ENCODE measurements at regions not wholly inside any gene's neighbourhood (a gene's known extent, or its start where the extent isn't known, plus 50 kb on each side); places are given as distances from the start of the nearest gene placed in this dataset.

DNA sequence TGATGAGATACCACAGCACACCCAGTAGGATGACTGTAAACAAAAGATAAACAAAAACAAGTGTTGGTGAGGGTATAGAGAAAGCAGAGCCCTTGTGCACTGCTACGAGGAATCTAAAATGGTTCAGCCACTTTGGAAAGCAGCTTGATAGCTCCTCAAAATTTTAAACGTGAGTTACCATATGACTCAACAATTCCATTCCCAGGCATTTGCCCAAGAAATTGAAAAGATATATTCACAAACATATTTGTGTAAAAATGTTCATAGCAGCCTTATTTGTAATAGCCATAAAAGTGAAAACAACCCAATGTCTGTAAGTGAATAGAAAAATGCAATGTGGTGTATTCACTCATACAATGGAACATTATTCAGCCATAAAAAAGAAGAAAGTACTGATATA lies 141.0 kb upstream of the BTBD3 start:
- H3K79me2 ChIP-seq (replicated peaks; ENCODE audit: insufficient read depth, low read length) = no peaks in the 10 kb centered on the region
- H3K9me3 ChIP-seq (ENCODE audit: low read length) = no peaks in the 10 kb centered on the region
- H3K9me2 ChIP-seq (ENCODE audit: insufficient read depth, low read length) = no peaks in the 10 kb centered on the region
- H3K36me3 ChIP-seq (ENCODE audit: insufficient read depth, low read length) = no peaks in the 10 kb centered on the region
- no peak overlapping the region for H3K9ac ChIP-seq (ENCODE audit: low read length)
- no peak overlapping the region for H3K27ac ChIP-seq (ENCODE audit: low read length)
- TF ChIP-seq MXI1 (conservative IDR thresholded peaks at IDR 0.05; ENCODE audit: poor library complexity, severe bottlenecking) = no peak
- no peak for TF ChIP-seq SMC3 (conservative IDR thresholded peaks at IDR 0.05; ENCODE audit: poor library complexity)
- no peak for TF ChIP-seq EZH2 (IDR thresholded peaks at IDR 0.05; ENCODE audit: borderline replicate concordance, insufficient read depth, low read length, poor library complexity, severe bottlenecking)
- TF ChIP-seq, protein P1, sequence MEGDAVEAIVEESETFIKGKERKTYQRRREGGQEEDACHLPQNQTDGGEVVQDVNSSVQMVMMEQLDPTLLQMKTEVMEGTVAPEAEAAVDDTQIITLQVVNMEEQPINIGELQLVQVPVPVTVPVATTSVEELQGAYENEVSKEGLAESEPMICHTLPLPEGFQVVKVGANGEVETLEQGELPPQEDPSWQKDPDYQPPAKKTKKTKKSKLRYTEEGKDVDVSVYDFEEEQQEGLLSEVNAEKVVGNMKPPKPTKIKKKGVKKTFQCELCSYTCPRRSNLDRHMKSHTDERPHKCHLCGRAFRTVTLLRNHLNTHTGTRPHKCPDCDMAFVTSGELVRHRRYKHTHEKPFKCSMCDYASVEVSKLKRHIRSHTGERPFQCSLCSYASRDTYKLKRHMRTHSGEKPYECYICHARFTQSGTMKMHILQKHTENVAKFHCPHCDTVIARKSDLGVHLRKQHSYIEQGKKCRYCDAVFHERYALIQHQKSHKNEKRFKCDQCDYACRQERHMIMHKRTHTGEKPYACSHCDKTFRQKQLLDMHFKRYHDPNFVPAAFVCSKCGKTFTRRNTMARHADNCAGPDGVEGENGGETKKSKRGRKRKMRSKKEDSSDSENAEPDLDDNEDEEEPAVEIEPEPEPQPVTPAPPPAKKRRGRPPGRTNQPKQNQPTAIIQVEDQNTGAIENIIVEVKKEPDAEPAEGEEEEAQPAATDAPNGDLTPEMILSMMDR (IDR thresholded peaks at IDR 0.05; ENCODE audit: poor library complexity, severe bottlenecking) = no peak
- no peak for TF ChIP-seq TAF1 (IDR thresholded peaks at IDR 0.05; ENCODE audit: low read depth)
- no peak for TF ChIP-seq EP300 (conservative IDR thresholded peaks at IDR 0.05; ENCODE audit: poor library complexity, severe bottlenecking)
- no peaks in the 10 kb centered on the region for H3F3A ChIP-seq (ENCODE audit: insufficient read depth, low read length, poor library complexity, severe bottlenecking)
- no peaks in the 10 kb centered on the region for H3K27me3 ChIP-seq (ENCODE audit: insufficient read depth, low read depth, low read length)
- no peak overlapping the region for H3K4me3 ChIP-seq (ENCODE audit: low read length)
- H2AFZ ChIP-seq (ENCODE audit: low read depth, low read length) = no peak overlapping the region
- no peaks in the 10 kb centered on the region for H4K20me1 ChIP-seq (ENCODE audit: insufficient read depth)
- H3K4me2 ChIP-seq (ENCODE audit: low read length) = no peak overlapping the region

DNA sequence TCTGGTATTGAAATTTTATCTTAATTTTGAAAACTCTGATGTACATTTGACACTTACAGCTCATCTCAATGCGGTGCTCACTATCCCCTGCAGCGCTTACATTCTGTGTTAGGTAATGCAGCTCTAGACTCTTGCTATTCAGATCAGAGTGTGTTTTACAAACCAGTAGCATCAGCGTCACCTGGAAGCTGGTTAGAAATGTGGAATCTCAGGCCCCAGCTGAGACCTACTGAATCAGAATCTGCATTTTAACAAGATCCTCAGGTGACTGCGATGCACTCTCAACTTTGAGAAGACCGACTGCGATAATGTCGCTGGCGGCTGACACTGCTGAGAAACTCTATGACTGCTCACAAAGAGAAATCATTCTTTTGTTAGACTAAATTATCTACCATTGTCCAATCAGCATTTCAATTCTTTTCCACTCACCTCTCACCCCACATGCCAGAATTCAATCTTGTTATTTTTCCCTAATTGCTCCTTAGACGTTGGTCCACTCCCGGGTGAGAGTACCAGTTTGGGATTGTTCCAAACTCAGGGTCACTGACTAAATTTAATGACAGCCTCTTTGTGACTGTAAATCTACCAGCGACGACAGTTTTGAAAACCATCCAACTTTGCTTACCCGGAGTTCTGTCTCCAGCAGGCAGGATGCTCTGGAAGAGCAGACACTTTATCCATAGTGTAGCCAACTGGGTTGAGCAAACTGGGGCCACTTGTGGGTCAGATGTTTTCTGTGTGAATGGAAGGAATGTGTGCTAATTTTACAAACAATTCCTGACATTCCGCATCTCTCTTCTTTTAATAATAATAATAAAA lies 140.1 kb upstream of the BTBD3 start:
- H3K4me3 ChIP-seq (ENCODE audit: low read length) = peak overlapping the region; percentile 12

More for the DNA sequence above, 140.1 kb upstream of the BTBD3 start:
- H3K4me2 ChIP-seq (ENCODE audit: low read length) = no peak overlapping the region
- H2AFZ ChIP-seq (ENCODE audit: low read depth, low read length) = no peak overlapping the region
- H3K79me2 ChIP-seq (replicated peaks; ENCODE audit: insufficient read depth, low read length) = no peaks in the 10 kb centered on the region
- H3F3A ChIP-seq (ENCODE audit: insufficient read depth, low read length, poor library complexity, severe bottlenecking) = no peaks in the 10 kb centered on the region
- H3K9me3 ChIP-seq (ENCODE audit: low read length) = no peaks in the 10 kb centered on the region
- H3K27me3 ChIP-seq (ENCODE audit: insufficient read depth, low read depth, low read length) = no peaks in the 10 kb centered on the region
- H4K20me1 ChIP-seq (ENCODE audit: insufficient read depth) = no peaks in the 10 kb centered on the region
- TF ChIP-seq, protein P1 (IDR thresholded peaks at IDR 0.05; ENCODE audit: poor library complexity, severe bottlenecking) = no peak
- TF ChIP-seq EP300 (conservative IDR thresholded peaks at IDR 0.05; ENCODE audit: poor library complexity, severe bottlenecking) = no peak
- TF ChIP-seq SMC3 (conservative IDR thresholded peaks at IDR 0.05; ENCODE audit: poor library complexity) = no peak
- TF ChIP-seq EZH2 (IDR thresholded peaks at IDR 0.05; ENCODE audit: borderline replicate concordance, insufficient read depth, low read length, poor library complexity, severe bottlenecking) = no peak
- TF ChIP-seq, protein P2, sequence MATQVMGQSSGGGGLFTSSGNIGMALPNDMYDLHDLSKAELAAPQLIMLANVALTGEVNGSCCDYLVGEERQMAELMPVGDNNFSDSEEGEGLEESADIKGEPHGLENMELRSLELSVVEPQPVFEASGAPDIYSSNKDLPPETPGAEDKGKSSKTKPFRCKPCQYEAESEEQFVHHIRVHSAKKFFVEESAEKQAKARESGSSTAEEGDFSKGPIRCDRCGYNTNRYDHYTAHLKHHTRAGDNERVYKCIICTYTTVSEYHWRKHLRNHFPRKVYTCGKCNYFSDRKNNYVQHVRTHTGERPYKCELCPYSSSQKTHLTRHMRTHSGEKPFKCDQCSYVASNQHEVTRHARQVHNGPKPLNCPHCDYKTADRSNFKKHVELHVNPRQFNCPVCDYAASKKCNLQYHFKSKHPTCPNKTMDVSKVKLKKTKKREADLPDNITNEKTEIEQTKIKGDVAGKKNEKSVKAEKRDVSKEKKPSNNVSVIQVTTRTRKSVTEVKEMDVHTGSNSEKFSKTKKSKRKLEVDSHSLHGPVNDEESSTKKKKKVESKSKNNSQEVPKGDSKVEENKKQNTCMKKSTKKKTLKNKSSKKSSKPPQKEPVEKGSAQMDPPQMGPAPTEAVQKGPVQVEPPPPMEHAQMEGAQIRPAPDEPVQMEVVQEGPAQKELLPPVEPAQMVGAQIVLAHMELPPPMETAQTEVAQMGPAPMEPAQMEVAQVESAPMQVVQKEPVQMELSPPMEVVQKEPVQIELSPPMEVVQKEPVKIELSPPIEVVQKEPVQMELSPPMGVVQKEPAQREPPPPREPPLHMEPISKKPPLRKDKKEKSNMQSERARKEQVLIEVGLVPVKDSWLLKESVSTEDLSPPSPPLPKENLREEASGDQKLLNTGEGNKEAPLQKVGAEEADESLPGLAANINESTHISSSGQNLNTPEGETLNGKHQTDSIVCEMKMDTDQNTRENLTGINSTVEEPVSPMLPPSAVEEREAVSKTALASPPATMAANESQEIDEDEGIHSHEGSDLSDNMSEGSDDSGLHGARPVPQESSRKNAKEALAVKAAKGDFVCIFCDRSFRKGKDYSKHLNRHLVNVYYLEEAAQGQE (IDR thresholded peaks at IDR 0.05; ENCODE audit: borderline replicate concordance) = no peak
- no peak for TF ChIP-seq MXI1 (conservative IDR thresholded peaks at IDR 0.05; ENCODE audit: poor library complexity, severe bottlenecking)
- no peak for TF ChIP-seq TAF1 (IDR thresholded peaks at IDR 0.05; ENCODE audit: low read depth)
- no peak for TF ChIP-seq RAD21 (conservative IDR thresholded peaks at IDR 0.05)
- TF ChIP-seq POLR2AphosphoS5 (IDR thresholded peaks at IDR 0.05) = no peak
- H3K9ac ChIP-seq (ENCODE audit: low read length) = no peak overlapping the region
- no peaks in the 10 kb centered on the region for H3K9me2 ChIP-seq (ENCODE audit: insufficient read depth, low read length)
- H3K27ac ChIP-seq (ENCODE audit: low read length) = no peak overlapping the region
- no peaks in the 10 kb centered on the region for H3K36me3 ChIP-seq (ENCODE audit: insufficient read depth, low read length)

All from neural cell (in vitro differentiated cells).